SJSA1 (cell line): ENCODE measurements at regions not wholly inside any gene's neighbourhood (a gene's known extent, or its start where the extent isn't known, plus 50 kb on each side); places are given as distances from the start of the nearest gene placed in this dataset.
"Not testable (repeated sequence)": the region's sequence is repeated elsewhere in the genome, so short reads cannot be mapped to it uniquely, and the experiment has no call there.

Source experiments
- DNase-seq, 2 experiments: peaks; one replicate each; pipeline ENCODE4 v3.0.0-alpha.2; 2015 to 2020; ENCODE audit warnings: low spot score in 2 of 2, low read depth in 1 of 2
- H3K27ac ChIP-seq: fragments of 250-450 bp; sonication (Bioruptor Pico); 2 replicates; pipeline ENCODE4 v1.5.1; 2020; ENCODE audit warnings: mild to moderate bottlenecking, moderate library complexity
- H3K27me3 ChIP-seq: fragments of 250-450 bp; sonication (Bioruptor Pico); replicated peaks from 2 replicates; pipeline ENCODE4 v1.5.1; 2020; ENCODE audit warnings: mild to moderate bottlenecking, moderate library complexity
- H3K36me3 ChIP-seq: fragments of 250-450 bp; sonication (Bioruptor Pico); 2 replicates; pipeline ENCODE4 v1.5.1; 2020; ENCODE audit warnings: mild to moderate bottlenecking
- H3K4me1 ChIP-seq: fragments of 250-450 bp; sonication (Bioruptor Pico); replicated peaks from 2 replicates; pipeline ENCODE4 v1.6.1; 2021; ENCODE audit warnings: mild to moderate bottlenecking
- H3K4me3 ChIP-seq: fragments of 250-450 bp; sonication (Bioruptor Pico); 2 replicates; pipeline ENCODE4 v1.5.1; 2020; ENCODE audit warnings: mild to moderate bottlenecking
- H3K9me3 ChIP-seq: fragments of 250-450 bp; sonication (Bioruptor Pico); replicated peaks from 2 replicates; pipeline ENCODE4 v1.5.1; 2020; ENCODE audit warnings: mild to moderate bottlenecking

DNA sequence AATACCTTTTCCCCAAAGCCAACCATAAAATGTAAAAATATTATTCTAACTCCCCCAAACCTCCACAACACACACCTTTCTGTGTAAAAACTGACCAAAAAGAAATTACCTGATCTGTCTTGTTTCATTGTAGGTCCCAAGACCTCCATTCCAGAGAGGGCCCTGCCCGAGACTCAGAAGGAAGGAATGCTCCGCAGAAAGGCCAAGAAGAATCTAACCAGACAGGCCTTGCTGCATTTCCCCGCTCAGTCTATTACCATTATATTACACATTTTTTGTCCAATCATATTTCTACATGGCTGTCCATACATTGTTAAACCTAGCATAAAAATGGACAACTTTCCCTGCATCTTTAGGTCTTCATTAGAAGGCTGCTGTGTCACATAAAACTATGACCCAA, 237.5 kb upstream of the UBASH3B start:
- H3K9me3 ChIP-seq: no peaks in the 10 kb centered on the region
- H3K27me3 ChIP-seq: no peaks in the 10 kb centered on the region
- no peak for DNase-seq
- H3K36me3 ChIP-seq: no peaks in the 10 kb centered on the region
- H3K4me1 ChIP-seq: no peaks in the 10 kb centered on the region
- no peak overlapping the region for H3K4me3 ChIP-seq
- no peak overlapping the region for H3K27ac ChIP-seq

DNA sequence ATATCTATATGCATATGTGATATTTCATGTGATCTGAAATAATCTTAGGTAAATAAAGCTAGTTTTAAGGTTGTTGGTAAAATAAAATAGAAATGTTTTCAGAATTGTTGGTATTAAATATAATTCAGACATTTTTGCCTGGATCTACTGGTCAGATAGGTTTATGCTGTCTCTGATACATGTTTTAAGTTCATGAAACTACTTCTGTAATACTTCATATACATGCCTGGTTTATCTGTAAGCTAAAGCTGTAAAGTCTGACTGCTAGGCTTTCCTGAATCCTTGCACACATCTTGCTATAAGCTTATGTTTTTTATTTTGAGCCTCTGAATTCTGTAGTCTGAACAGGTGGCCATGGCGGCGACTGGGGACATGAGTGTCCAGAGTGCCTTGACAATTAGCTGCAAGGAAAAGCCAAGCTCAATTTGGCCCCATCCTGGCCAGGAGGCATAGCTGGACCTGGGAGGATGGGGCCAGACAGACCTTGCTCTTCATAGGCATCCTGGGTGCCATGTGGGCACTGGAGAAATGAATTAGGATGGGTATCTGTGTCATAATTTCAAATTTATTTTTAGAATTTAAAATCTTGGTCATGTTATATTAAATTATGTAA, 241.0 kb upstream of the UBASH3B start:
- Histone ChIP-seq H3K4me3 (no peak overlapping the region), H3K4me1 (no peaks in the 10 kb centered on the region), H3K27ac (no peak overlapping the region), H3K27me3 (no peaks in the 10 kb centered on the region), H3K9me3 (no peaks in the 10 kb centered on the region), H3K36me3 (no peaks in the 10 kb centered on the region)
- no peak for DNase-seq

DNA sequence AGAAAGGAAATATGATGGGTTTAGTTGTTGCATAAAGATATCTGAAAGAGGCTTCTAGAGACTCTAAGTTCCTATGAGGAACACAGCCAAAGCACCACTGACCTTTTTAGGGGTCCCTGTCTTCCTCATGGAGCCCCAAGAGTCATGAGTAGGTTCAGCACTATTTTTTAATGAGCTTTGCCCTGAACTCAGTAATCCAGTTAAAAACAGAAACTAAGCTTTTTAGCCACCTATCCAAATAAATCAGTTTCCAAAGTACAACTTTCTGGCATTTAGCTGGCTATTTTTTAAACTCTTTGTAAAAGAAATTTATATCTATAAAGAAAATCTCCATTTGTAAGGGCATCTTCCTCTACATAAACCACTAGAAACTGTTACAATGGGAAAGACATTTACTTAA, 241.8 kb upstream of the UBASH3B start:
- no peak overlapping the region for H3K27ac ChIP-seq
- no peaks in the 10 kb centered on the region for H3K9me3 ChIP-seq
- no peaks in the 10 kb centered on the region for H3K36me3 ChIP-seq
- H3K27me3 ChIP-seq: no peaks in the 10 kb centered on the region
- DNase-seq: no peak
- no peak overlapping the region for H3K4me3 ChIP-seq
- H3K4me1 ChIP-seq: no peaks in the 10 kb centered on the region

DNA sequence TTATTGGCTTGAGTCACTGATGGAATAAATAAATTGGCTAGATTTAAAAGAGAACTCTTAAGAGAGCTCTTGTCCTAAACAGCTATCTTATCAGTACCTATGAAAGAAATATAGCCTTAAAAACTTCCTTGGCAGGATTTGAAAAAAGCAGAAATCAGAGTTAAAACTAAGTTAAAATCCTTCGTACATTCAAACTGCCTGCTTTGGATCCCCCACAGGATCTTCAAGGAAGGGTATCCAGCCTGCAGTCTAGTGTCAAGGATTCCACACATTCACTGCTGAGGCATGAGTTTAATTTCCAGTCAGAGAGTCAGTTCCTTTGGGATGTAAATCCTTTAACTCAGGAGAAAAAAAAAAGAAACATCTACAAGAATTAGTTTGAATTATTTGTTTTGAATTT, 242.9 kb upstream of the UBASH3B start:
- no peaks in the 10 kb centered on the region for H3K27me3 ChIP-seq
- H3K4me3 ChIP-seq: no peak overlapping the region
- no peaks in the 10 kb centered on the region for H3K36me3 ChIP-seq
- DNase-seq: no peak
- H3K4me1 ChIP-seq: no peaks in the 10 kb centered on the region
- H3K9me3 ChIP-seq: no peaks in the 10 kb centered on the region
- H3K27ac ChIP-seq: no peak overlapping the region

DNA sequence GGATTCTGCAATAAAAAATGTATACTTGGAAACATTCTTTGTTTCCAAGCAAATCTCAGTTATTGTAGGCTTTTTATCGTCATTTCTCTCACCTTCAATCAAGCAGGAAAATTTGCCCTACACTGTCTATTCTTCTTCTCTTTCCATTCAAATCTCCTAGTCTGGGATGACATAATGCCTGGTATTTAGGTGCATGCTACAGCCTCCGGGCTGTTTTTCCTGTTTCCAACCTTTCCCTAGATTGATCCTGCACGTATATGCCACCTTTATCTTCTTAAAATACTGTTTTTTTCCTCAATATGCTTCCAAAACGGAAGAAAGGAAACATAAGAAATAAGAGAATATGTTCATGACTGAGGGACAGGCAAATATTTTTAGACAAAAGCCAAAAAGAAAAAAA, 249.1 kb upstream of the UBASH3B start:
- Histone ChIP-seq H3K36me3 (no peaks in the 10 kb centered on the region), H3K4me3 (no peak overlapping the region), H3K27me3 (no peaks in the 10 kb centered on the region), H3K4me1 (no peaks in the 10 kb centered on the region), H3K27ac (no peak overlapping the region), H3K9me3 (no peaks in the 10 kb centered on the region)
- DNase-seq: no peak

DNA sequence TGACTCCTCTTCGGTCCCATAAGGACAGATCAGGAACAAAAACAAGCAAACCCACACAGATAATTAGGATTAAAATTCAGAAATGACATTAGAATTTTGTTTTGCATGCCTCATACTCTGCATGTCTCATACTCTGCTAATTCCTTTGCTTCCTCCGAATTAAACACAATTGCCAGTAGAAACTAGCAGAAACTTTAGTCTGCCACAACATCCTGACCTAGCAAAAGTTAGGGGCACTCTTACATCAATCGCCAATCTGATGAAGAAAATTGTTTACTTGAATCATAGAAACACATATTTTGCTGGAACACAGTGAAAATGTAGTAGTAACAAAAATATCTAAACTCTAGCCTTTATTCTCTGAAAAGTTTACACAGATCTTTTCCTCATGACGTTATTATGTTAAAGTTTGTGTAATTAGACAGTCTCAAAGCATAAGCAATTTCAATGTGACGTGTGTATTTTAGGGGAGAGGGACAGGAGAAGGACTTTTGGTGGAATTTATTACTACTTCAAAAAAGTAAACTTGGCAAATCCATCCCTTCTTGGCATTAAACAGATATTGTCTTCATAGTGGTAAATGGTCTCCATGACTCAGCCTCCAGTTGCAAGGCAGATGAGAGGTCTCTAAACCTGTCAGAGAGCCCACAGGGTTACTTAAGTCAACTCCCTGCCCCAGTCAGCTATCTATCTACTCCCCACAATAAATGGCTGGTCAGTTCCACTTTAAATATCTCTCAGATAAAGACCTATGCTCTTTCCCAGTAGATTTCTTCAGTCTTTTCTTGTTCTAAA, 249.8 kb upstream of the UBASH3B start:
- Histone ChIP-seq H3K4me3 (no peak overlapping the region), H3K4me1 (no peaks in the 10 kb centered on the region), H3K9me3 (no peaks in the 10 kb centered on the region), H3K27ac (no peak overlapping the region), H3K27me3 (no peaks in the 10 kb centered on the region), H3K36me3 (no peaks in the 10 kb centered on the region)
- no peak for DNase-seq

GRCh38 chr11:122404571-122404970, 251.0 kb upstream of the UBASH3B start:
- no peak for DNase-seq
- no peaks in the 10 kb centered on the region for H3K27me3 ChIP-seq
- no peaks in the 10 kb centered on the region for H3K4me1 ChIP-seq
- H3K27ac ChIP-seq: no peak overlapping the region
- no peak overlapping the region for H3K4me3 ChIP-seq
- H3K36me3 ChIP-seq: no peaks in the 10 kb centered on the region
- no peaks in the 10 kb centered on the region for H3K9me3 ChIP-seq

DNA sequence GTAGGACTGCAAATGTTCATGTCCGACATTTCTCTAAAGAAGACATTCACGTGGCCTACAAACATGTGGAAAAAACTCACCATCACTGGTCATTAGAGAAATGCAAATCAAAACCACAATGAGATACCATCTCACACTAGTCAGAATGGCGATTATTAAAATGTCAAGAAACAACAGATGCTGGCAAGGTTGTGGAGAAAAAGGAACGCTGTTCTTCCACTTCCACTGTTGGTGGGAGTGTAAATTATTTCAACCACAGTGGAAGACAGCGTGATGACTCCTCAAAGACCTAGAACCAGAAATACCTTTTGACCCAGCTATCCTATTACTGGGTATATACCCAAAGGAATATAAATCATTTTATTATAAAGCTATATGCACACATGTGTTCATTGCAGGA, 253.9 kb upstream of the UBASH3B start:
- not testable (repeated sequence) for H3K9me3 ChIP-seq, DNase-seq, H3K36me3 ChIP-seq, H3K4me3 ChIP-seq, H3K27ac ChIP-seq, H3K27me3 ChIP-seq, H3K4me1 ChIP-seq

- Histone ChIP-seq H3K4me1 (no peaks in the 10 kb centered on the region), H3K27me3 (no peaks in the 10 kb centered on the region), H3K4me3 (no peak overlapping the region), H3K27ac (no peak overlapping the region), H3K36me3 (no peaks in the 10 kb centered on the region), H3K9me3 (no peaks in the 10 kb centered on the region)
- no peak for DNase-seq
These were observed 256.1 kb upstream of the UBASH3B start for GRCh38 chr11:122399375-122399774.

DNA sequence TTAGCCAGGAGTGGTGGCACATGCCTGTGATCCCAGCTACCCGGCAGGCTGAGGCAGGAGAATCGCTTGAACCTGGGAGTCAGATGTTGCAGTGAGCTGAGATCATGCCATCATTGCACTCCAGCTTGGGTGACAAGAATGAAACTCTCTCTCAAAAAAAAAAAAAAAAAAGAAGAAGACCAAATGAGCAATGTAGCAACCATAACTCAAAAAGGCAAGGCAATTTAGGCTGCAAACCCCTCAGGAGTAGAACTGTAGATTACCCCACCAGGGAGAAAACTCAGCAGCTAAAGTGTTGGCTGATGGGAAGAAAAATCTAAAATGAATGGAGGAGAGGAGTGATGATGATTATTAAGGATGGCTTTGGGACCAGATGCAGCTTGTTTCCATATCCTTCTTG, 256.7 kb upstream of the UBASH3B start:
- no peaks in the 10 kb centered on the region for H3K36me3 ChIP-seq
- no peaks in the 10 kb centered on the region for H3K27me3 ChIP-seq
- H3K4me3 ChIP-seq: no peak overlapping the region
- no peak overlapping the region for H3K27ac ChIP-seq
- DNase-seq: no peak
- H3K4me1 ChIP-seq: no peaks in the 10 kb centered on the region
- no peaks in the 10 kb centered on the region for H3K9me3 ChIP-seq

DNA sequence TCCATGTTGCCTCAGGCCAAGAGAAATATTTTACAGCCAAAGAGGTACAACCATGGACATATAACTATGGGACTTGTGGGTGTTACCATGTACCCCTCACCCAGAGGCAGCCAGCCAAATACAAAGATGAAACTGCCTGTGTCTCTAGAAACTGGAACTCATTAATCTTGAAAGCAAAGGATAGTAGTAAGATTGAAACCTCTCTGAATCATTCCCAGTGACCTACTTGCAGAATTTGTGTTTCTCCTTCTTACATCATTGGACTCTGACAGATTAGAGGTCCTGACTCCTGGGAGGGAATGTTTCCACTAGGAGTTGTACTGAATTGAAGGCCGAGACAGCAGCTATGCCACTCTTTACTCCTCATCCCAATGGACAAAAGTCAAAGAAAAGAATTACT, 257.4 kb upstream of the UBASH3B start:
- no peak for DNase-seq
- Histone ChIP-seq H3K36me3 (no peaks in the 10 kb centered on the region), H3K27me3 (no peaks in the 10 kb centered on the region), H3K9me3 (no peaks in the 10 kb centered on the region), H3K27ac (no peak overlapping the region), H3K4me3 (no peak overlapping the region), H3K4me1 (no peaks in the 10 kb centered on the region)

- Histone ChIP-seq H3K4me1 (no peaks in the 10 kb centered on the region), H3K27ac (no peak overlapping the region), H3K4me3 (no peak overlapping the region), H3K9me3 (no peaks in the 10 kb centered on the region), H3K27me3 (no peaks in the 10 kb centered on the region), H3K36me3 (no peaks in the 10 kb centered on the region)
- no peak for DNase-seq
These were observed 260.2 kb upstream of the UBASH3B start for GRCh38 chr11:122395282-122395681.

- H3K36me3 ChIP-seq: no peaks in the 10 kb centered on the region
- no peaks in the 10 kb centered on the region for H3K9me3 ChIP-seq
- no peak for DNase-seq
- H3K27ac ChIP-seq: no peak overlapping the region
- no peaks in the 10 kb centered on the region for H3K4me1 ChIP-seq
- no peaks in the 10 kb centered on the region for H3K27me3 ChIP-seq
- H3K4me3 ChIP-seq: no peak overlapping the region
These were observed 261.2 kb upstream of the UBASH3B start for GRCh38 chr11:122394313-122394712.

DNA sequence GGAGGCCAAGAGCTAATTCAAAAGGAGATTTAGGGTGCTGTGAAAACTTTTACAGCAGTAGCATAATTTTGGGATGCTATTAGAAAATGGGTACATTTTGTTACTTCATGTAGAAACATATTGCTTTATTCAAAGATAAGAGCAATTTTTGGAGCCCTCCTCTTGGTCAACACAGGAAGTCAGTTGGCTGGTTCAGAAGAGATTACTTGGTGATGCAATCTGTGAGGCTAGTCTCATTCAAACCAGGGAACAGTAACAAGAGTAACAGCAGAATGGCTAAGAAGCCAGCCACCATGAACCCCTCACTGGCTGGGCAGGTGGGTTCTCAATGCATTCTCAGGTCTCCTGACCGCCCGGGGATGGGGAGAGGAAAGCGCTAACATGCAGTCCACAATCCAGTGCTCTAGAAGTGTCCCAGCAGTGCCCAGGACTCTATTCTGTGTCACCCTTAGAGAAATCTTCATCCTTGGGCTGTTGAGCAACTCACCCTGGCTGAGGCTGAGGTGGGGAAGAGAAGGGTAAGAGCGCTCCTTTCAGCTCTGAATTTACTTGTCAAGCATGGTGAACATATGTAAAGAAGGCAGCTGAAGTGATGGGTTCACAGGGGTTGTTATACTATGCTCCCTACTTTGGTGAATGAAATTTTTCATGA, 262.2 kb upstream of the UBASH3B start:
- no peak for DNase-seq
- no peaks in the 10 kb centered on the region for H3K9me3 ChIP-seq
- H3K4me1 ChIP-seq: no peaks in the 10 kb centered on the region
- no peak overlapping the region for H3K4me3 ChIP-seq
- no peaks in the 10 kb centered on the region for H3K36me3 ChIP-seq
- no peak overlapping the region for H3K27ac ChIP-seq
- H3K27me3 ChIP-seq: no peaks in the 10 kb centered on the region
